ENCODE measurements at regions not wholly inside any gene's neighbourhood (a gene's known extent, or its start where the extent isn't known, plus 50 kb on each side); places are given as distances from the start of the nearest gene placed in this dataset.
"Not testable (repeated sequence)": the region's sequence is repeated elsewhere in the genome, so short reads cannot be mapped to it uniquely, and the experiment has no call there.

DNA sequence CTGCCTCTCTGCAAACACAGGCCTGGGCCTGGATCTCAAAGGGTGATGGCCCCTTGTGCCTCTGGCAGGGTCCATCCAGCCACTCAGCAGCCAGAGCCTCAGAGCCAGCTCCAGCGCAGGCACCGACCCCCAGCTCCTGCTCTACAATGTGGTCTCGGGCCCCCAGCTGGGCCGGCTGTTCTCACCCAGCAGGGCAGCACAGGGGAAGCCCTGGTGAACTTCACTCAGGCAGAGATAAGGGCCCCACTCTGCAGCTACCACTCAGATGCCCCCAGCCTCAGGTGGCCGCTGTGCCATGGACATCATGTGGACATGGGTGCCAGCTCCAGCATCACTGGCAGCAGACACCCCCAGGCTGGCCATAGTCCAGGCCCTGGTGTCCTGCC is 173.1 kb downstream of the TBC1D2B start:
- no peaks in the 10 kb centered on the region for H3K9me3 ChIP-seq (replicated peaks)
- DNase-seq (ENCODE audit: low read depth in 1 of 2, low spot score in 2 of 2): no peak
- H3K27me3 ChIP-seq (replicated peaks): no peaks in the 10 kb centered on the region
- no peaks in the 10 kb centered on the region for H3K36me3 ChIP-seq
- no peak overlapping the region for H3K27ac ChIP-seq
- peaks cover 7% of the 10 kb centered on the region for H3K4me1 ChIP-seq (replicated peaks)
- H3K4me3 ChIP-seq: no peak overlapping the region

DNA sequence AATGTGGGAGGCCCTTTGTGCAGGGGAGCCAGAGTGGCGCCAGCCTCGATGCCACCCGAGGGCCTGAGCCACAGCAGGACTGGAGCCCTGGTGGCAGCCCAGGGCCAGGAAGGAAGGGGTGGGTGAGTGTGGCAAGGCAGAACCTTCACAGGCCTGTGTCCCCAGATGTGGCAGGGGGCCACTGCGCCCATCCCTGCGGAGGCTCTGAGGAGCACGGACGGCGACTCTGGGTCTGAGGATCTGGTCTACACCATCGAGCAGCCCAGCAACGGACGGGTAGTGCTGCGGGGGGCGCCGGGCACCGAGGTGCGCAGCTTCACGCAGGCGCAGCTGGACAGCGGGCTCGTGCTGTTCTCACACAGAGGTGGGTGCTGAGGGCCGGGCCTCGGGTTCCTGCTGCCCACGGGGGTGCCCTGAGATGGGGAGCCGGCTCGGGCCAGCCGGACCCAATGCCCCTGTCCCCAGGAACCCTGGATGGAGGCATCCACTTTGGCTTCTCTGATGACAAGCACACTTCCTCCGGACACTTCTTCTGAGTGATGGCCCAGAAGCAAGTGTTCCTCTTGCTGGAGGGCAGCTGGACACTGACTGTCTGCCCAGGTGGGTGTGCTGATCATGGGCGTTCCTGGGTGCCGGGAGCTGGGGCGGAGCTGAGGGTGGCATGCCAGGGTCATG is 173.6 kb downstream of the TBC1D2B start:
- not testable (repeated sequence) for H3K27me3 ChIP-seq (replicated peaks); H3K27ac ChIP-seq; H3K4me3 ChIP-seq; DNase-seq (ENCODE audit: low read depth in 1 of 2, low spot score in 2 of 2); H3K9me3 ChIP-seq (replicated peaks); H3K36me3 ChIP-seq; H3K4me1 ChIP-seq (replicated peaks)

DNA sequence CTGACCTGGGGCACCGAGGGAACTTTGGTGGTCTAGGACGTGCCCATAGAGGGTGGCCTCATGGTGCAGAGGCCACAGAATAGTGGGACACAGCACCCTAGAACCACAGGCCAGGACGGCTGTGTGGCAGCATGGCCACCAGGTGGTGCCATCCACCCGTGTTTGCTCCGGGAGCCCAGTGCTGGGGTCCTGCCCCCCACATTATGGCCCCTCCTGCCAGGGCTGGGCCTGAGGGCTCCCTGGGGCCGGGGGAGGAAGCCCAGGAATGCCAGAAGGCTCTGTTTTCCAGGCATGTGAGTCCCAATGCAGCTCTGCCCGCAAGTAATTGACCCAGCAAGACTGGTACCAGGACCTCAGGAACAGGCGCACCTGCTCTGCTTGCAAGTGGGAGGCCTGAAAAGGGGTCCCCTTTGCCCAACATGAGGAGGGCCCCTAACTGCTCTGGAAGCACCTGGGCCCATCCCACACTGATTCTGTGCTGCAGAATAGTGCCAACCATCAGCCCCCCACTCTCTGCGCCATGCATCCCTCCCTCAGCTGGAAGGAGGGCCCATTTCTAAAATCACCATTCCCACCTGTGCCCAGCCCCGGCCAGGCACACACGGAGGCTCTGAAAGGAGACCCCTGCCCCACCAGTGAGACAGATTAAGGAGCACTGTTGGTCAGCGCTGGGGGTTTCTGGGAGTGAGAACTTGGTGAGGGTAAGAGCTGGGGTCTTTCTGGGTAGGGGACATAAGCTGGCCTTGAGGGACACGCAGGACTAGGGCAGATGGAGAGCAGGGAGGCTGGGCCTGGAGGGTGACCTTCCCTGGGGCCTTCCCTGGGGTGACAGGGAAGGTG is 174.4 kb downstream of the TBC1D2B start:
- DNase-seq (ENCODE audit: low read depth in 1 of 2, low spot score in 2 of 2): peak in 1 of 2 experiments; percentile 22
- not testable (repeated sequence) for H3K4me1 ChIP-seq (replicated peaks); H3K27me3 ChIP-seq (replicated peaks); H3K4me3 ChIP-seq; H3K36me3 ChIP-seq; H3K27ac ChIP-seq; H3K9me3 ChIP-seq (replicated peaks)

GRCh38 chr15:77901921-77902750 is 175.4 kb downstream of the TBC1D2B start:
- no peaks in the 10 kb centered on the region for H3K4me1 ChIP-seq (replicated peaks)
- no peaks in the 10 kb centered on the region for H3K36me3 ChIP-seq
- no peak for DNase-seq (ENCODE audit: low read depth in 1 of 2, low spot score in 2 of 2)
- H3K4me3 ChIP-seq: no peak overlapping the region
- no peaks in the 10 kb centered on the region for H3K27me3 ChIP-seq (replicated peaks)
- no peaks in the 10 kb centered on the region for H3K9me3 ChIP-seq (replicated peaks)
- H3K27ac ChIP-seq: no peak overlapping the region

DNA sequence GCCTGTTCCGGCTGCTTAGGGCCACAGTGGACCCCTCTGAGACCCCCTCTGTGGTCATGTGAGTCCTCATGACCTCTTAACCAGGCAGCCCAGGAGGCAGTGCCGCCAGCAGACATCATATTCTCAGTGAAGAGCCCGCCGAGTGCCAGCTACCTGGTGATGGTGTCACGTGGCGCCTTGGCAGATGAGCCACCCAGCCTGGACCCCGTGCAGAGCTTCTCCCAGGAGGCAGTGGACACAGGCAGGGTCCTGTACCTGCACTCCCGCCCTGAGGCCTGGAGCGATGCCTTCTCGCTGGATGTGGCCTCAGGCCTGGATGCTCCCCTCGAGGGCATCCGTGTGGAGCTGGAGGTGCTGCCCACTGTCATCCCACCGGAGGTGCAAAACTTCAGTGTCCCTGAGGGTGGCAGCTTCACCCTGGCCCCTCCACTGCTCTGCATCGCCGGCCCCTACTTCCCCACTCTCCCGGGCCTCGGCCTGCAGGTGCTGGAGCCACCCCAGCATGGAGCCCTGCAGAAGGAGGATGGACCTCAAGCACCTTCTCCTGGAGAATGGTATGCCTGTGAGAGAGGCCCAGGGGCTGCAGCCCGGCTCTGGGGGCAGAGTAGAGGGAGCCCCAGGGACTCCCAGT is 176.1 kb downstream of the TBC1D2B start:
- no peaks in the 10 kb centered on the region for H3K4me1 ChIP-seq (replicated peaks)

GRCh38 chr15:77900331-77900963 is 177.1 kb downstream of the TBC1D2B start:
- not testable (repeated sequence) for H3K27ac ChIP-seq; H3K36me3 ChIP-seq; H3K4me1 ChIP-seq (replicated peaks); H3K4me3 ChIP-seq; H3K27me3 ChIP-seq (replicated peaks); H3K9me3 ChIP-seq (replicated peaks)
- DNase-seq (ENCODE audit: low read depth in 1 of 2, low spot score in 2 of 2): peak in 1 of 2 experiments; percentile 62

More for the DNA sequence above, 176.1 kb downstream of the TBC1D2B start:
- DNase-seq (ENCODE audit: low read depth in 1 of 2, low spot score in 2 of 2): no peak
- Histone ChIP-seq H3K9me3 (replicated peaks) (no peaks in the 10 kb centered on the region), H3K4me3 (no peak overlapping the region), H3K27ac (no peak overlapping the region), H3K27me3 (replicated peaks) (no peaks in the 10 kb centered on the region), H3K36me3 (no peaks in the 10 kb centered on the region)

- H3K4me1 ChIP-seq (replicated peaks); H3K4me3 ChIP-seq; H3K27ac ChIP-seq; H3K36me3 ChIP-seq; DNase-seq (ENCODE audit: low read depth in 1 of 2, low spot score in 2 of 2); H3K9me3 ChIP-seq (replicated peaks); H3K27me3 ChIP-seq (replicated peaks): not testable (repeated sequence)
Measured at GRCh38 chr15:77899776-77900175, 177.7 kb downstream of the TBC1D2B start.

GRCh38 chr15:77898811-77899730 is 178.4 kb downstream of the TBC1D2B start:
- no peak for DNase-seq (ENCODE audit: low read depth in 1 of 2, low spot score in 2 of 2)
- no peaks in the 10 kb centered on the region for H3K9me3 ChIP-seq (replicated peaks)
- no peak overlapping the region for H3K4me3 ChIP-seq
- H3K36me3 ChIP-seq: no peaks in the 10 kb centered on the region
- H3K27me3 ChIP-seq (replicated peaks): no peaks in the 10 kb centered on the region
- no peak overlapping the region for H3K27ac ChIP-seq
- no peaks in the 10 kb centered on the region for H3K4me1 ChIP-seq (replicated peaks)

GRCh38 chr15:77897896-77898406 is 179.6 kb downstream of the TBC1D2B start:
- Histone ChIP-seq H3K36me3 (no peaks in the 10 kb centered on the region), H3K27ac (no peak overlapping the region), H3K4me1 (replicated peaks) (no peaks in the 10 kb centered on the region), H3K27me3 (replicated peaks) (no peaks in the 10 kb centered on the region), H3K9me3 (replicated peaks) (no peaks in the 10 kb centered on the region), H3K4me3 (no peak overlapping the region)
- DNase-seq (ENCODE audit: low read depth in 1 of 2, low spot score in 2 of 2): no peak

DNA sequence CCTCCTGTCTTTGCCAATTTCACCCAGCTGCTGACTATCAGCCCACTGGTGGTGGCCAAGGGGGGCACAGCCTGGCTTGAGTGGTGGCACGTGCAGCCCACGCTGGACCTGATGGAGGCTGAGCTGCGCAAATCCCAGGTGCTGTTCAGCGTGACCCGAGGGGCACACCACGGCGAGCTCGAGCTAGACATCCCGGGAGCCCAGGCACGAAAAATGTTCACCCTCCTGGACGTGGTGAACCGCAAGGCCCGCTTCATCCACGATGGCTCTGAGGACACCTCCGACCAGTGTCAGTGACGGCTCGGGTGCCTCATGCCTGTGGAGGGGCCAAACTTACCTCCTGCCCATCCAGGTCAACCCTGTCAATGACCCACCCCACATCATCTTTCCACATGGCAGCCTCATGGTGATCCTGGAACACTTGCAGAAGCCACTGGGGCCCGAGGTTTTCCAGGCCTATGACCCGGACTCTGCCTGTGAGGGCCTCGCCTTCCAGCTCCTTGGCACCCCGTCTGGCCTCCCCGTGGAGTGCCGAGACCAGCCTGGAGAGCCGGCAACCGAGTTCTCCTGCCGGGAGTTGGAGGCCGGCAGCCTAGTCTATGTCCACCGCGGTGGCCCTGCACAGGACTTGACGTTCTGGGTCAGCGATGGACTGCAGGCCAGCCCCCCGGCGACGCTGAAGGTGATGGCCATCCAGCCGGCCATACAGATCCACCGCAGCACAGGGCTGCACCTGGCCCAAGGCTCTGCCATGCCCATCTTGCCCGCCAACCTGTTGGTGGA is 180.2 kb downstream of the TBC1D2B start:
- H3K36me3 ChIP-seq; DNase-seq (ENCODE audit: low read depth in 1 of 2, low spot score in 2 of 2); H3K4me3 ChIP-seq; H3K4me1 ChIP-seq (replicated peaks); H3K9me3 ChIP-seq (replicated peaks); H3K27me3 ChIP-seq (replicated peaks); H3K27ac ChIP-seq: not testable (repeated sequence)

DNA sequence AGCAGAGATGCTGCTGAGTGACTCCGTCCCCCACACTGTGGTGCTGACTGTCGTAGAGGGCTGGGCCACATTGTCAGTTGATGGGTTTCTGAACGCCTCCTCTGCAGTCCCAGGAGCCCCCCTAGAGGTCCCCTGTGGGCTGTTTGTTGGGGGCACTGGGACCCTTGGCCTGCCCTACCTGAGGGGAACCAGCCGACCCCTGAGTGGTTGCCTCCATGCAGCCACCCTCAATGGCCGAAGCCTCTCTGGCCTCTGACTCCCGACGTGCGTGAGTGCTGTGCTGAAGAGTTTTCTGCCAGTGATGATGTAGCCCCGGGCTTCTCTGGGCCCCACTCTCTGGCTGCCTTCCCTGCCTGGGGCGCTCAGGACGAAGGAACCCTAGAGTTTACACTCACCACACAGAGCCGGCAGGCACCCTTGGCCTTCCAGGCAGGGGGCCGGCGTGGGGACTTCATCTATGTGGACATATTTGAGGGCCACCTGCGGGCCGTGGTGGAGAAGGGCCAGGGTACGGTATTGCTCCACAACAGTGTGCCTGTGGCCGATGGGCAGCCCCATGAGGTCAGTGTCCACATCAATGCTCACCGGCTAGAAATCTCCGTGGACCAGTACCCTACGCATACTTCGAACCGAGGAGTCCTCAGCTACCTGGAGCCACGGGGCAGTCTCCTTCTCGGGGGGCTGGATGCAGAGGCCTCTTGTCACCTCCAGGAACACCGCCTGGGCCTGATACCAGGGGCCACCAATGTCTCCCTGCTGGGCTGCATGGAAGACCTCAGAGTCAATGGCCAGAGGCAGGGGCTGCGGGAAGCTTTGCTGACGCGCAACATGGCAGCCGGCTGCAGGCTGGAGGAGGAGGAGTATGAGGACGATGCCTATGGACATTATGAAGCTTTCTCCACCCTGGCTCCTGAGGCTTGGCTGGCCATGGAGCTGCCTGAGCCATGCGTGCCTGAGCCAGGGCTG is 181.1 kb downstream of the TBC1D2B start:
- H3K27me3 ChIP-seq (replicated peaks); H3K27ac ChIP-seq; H3K4me1 ChIP-seq (replicated peaks); DNase-seq (ENCODE audit: low read depth in 1 of 2, low spot score in 2 of 2); H3K9me3 ChIP-seq (replicated peaks); H3K4me3 ChIP-seq; H3K36me3 ChIP-seq: not testable (repeated sequence)
